Neural cell (in vitro differentiated cells): ENCODE measurements at regions not wholly inside any gene's neighbourhood (a gene's known extent, or its start where the extent isn't known, plus 50 kb on each side); places are given as distances from the start of the nearest gene placed in this dataset.

ENCODE experiments used
- H2AFZ ChIP-seq: fragments of 200-600, 300-800 bp; sonication (generic), shearing (Covaris generic); 2 replicates; pipeline ENCODE4 v1.6.0; 2014; ENCODE audit warnings: low read depth, mild to moderate bottlenecking, antibody characterized with exemption, low read length, moderate library complexity
- H3F3A ChIP-seq: fragments of 200-600 bp; shearing (Covaris generic); 2 replicates; pipeline ENCODE4 v1.6.1; 2016; ENCODE audit warnings: mild to moderate bottlenecking, moderate library complexity, mixed read lengths, antibody characterized with exemption, low read length; ENCODE audit not compliant: insufficient read depth, poor library complexity, severe bottlenecking
- H3K27ac ChIP-seq: fragments of 200-600, 300-800 bp; sonication (generic), shearing (Covaris generic); 2 replicates; pipeline ENCODE4 v1.5.1; 2014; ENCODE audit warnings: mild to moderate bottlenecking, low read length, moderate library complexity
- H3K27me3 ChIP-seq: fragments of 300-800, 200-600 bp; sonication (generic), shearing (Covaris generic); 2 replicates; pipeline ENCODE4 v1.6.0; 2014; ENCODE audit warnings: mild to moderate bottlenecking, low read depth, low read length, moderate library complexity; ENCODE audit not compliant: insufficient read depth
- H3K36me3 ChIP-seq: fragments of 300-800, 200-600 bp; sonication (generic), shearing (Covaris generic); 2 replicates; pipeline ENCODE4 v1.5.1; 2014; ENCODE audit warnings: mild to moderate bottlenecking, antibody characterized with exemption, low read length, moderate library complexity; ENCODE audit not compliant: insufficient read depth
- H3K4me2 ChIP-seq: fragments of 300-800, 200-600 bp; sonication (generic), shearing (Covaris generic); 2 replicates; pipeline ENCODE4 v1.6.0; 2014; ENCODE audit warnings: mild to moderate bottlenecking, low read length
- H3K4me3 ChIP-seq: fragments of 300-800, 200-600 bp; sonication (generic), shearing (Covaris generic); 2 replicates; pipeline ENCODE4 v1.5.1; 2014; ENCODE audit warnings: mild to moderate bottlenecking, low read length, moderate library complexity
- H3K79me2 ChIP-seq: fragments of 200-600 bp; shearing (Covaris generic); replicated peaks from 2 replicates; pipeline ENCODE4 v1.6.0; 2014; ENCODE audit warnings: mild to moderate bottlenecking, low read length, moderate library complexity; ENCODE audit not compliant: insufficient read depth
- H3K9ac ChIP-seq: fragments of 300-800, 200-600 bp; sonication (generic), shearing (Covaris generic); 2 replicates; pipeline ENCODE4 v1.6.1; 2016; ENCODE audit warnings: mild to moderate bottlenecking, low read length, mixed read lengths
- H3K9me2 ChIP-seq: fragments of 200-600 bp; shearing (Covaris generic); 2 replicates; pipeline ENCODE4 v1.6.1; 2016; ENCODE audit warnings: mild to moderate bottlenecking, low read length, mixed read lengths; ENCODE audit not compliant: insufficient read depth
- H3K9me3 ChIP-seq: fragments of 200-600, 300-800 bp; sonication (generic), shearing (Covaris generic); 2 replicates; pipeline ENCODE4 v1.6.1; 2016; ENCODE audit warnings: mild to moderate bottlenecking, mixed run types, low read length, moderate library complexity, mixed read lengths
- H4K20me1 ChIP-seq: fragments of 200-600 bp; shearing (Covaris generic); 2 replicates; pipeline ENCODE4 v1.6.1; 2016; ENCODE audit warnings: mild to moderate bottlenecking, mixed run types; ENCODE audit not compliant: insufficient read depth
- EP300 ChIP-seq: fragments of 450-650 bp; conservative IDR thresholded peaks from 2 replicates; pipeline ENCODE4 v1.6.1; 2014; ENCODE audit warnings: antibody characterized with exemption, mild to moderate bottlenecking, moderate library complexity; ENCODE audit not compliant: poor library complexity, severe bottlenecking
- EZH2 ChIP-seq: fragments of 200-600, 300-800 bp; shearing (Covaris generic), sonication (generic); IDR thresholded peaks from 2 replicates; pipeline ENCODE4 v1.6.1; 2014; ENCODE audit warnings: antibody characterized with exemption, low read length, borderline replicate concordance, mild to moderate bottlenecking; ENCODE audit not compliant: insufficient read depth, poor library complexity, severe bottlenecking
- MXI1 ChIP-seq: fragments of 450-650 bp; conservative IDR thresholded peaks from 2 replicates; pipeline ENCODE4 v1.6.1; 2014; ENCODE audit warnings: antibody characterized with exemption, mild to moderate bottlenecking; ENCODE audit not compliant: poor library complexity, severe bottlenecking
- POLR2AphosphoS5 ChIP-seq: IDR thresholded peaks from 2 replicates; pipeline ENCODE4 v1.6.1; 2012
- RAD21 ChIP-seq: fragments of 450-650 bp; conservative IDR thresholded peaks from 2 replicates; pipeline ENCODE4 v1.6.1; 2014; ENCODE audit warnings: antibody characterized with exemption, mild to moderate bottlenecking, moderate library complexity
- SMC3 ChIP-seq: fragments of 450-650 bp; conservative IDR thresholded peaks from 2 replicates; pipeline ENCODE4 v1.6.1; 2014; ENCODE audit warnings: antibody characterized with exemption, mild to moderate bottlenecking, moderate library complexity; ENCODE audit not compliant: poor library complexity
- TAF1 ChIP-seq: IDR thresholded peaks from 2 replicates; pipeline ENCODE4 v1.6.1; 2012; ENCODE audit warnings: low read depth
- TF ChIP-seq, protein P1 (sequence below): fragments of 450-650 bp; IDR thresholded peaks from 2 replicates; pipeline ENCODE4 v1.5.1; 2014; ENCODE audit warnings: antibody characterized with exemption, mild to moderate bottlenecking, moderate library complexity; ENCODE audit not compliant: poor library complexity, severe bottlenecking
- TF ChIP-seq, protein P2 (sequence below): IDR thresholded peaks from 2 replicates; pipeline ENCODE4 v1.6.1; 2012; ENCODE audit warnings: borderline replicate concordance

DNA sequence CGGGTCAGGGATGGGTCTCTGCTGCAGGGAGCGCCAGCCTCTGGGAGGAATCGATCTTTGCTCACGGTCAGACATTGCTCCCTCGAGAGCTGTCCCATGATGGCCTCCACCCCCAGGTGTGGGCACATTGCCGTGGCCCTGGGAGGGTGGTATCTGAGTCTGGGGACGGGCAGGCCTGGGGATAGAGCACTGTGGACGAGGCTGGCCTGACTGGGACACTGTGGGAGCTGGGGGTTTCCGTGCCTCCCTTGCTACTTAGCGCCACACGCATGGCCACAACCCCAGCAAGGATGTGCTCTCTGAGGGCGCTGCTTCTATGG lies 55.7 kb downstream of the JAKMIP3 start:
- Histone ChIP-seq H3F3A (no peaks in the 10 kb centered on the region), H3K4me3 (no peak overlapping the region), H3K79me2 (no peaks in the 10 kb centered on the region), H3K9me3 (no peaks in the 10 kb centered on the region), H3K36me3 (no peaks in the 10 kb centered on the region), H3K4me2 (no peak overlapping the region), H4K20me1 (no peaks in the 10 kb centered on the region), H3K27ac (no peak overlapping the region), H3K9ac (no peak overlapping the region), H2AFZ (no peak overlapping the region), H3K9me2 (no peaks in the 10 kb centered on the region), H3K27me3 (no peaks in the 10 kb centered on the region)
- TF ChIP-seq EP300 (no peak), SMC3 (no peak), MXI1 (no peak), EZH2 (no peak), TAF1 (no peak), RAD21 (no peak), POLR2AphosphoS5 (no peak)
- TF ChIP-seq, protein P1, sequence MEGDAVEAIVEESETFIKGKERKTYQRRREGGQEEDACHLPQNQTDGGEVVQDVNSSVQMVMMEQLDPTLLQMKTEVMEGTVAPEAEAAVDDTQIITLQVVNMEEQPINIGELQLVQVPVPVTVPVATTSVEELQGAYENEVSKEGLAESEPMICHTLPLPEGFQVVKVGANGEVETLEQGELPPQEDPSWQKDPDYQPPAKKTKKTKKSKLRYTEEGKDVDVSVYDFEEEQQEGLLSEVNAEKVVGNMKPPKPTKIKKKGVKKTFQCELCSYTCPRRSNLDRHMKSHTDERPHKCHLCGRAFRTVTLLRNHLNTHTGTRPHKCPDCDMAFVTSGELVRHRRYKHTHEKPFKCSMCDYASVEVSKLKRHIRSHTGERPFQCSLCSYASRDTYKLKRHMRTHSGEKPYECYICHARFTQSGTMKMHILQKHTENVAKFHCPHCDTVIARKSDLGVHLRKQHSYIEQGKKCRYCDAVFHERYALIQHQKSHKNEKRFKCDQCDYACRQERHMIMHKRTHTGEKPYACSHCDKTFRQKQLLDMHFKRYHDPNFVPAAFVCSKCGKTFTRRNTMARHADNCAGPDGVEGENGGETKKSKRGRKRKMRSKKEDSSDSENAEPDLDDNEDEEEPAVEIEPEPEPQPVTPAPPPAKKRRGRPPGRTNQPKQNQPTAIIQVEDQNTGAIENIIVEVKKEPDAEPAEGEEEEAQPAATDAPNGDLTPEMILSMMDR = no peak
- TF ChIP-seq, protein P2, sequence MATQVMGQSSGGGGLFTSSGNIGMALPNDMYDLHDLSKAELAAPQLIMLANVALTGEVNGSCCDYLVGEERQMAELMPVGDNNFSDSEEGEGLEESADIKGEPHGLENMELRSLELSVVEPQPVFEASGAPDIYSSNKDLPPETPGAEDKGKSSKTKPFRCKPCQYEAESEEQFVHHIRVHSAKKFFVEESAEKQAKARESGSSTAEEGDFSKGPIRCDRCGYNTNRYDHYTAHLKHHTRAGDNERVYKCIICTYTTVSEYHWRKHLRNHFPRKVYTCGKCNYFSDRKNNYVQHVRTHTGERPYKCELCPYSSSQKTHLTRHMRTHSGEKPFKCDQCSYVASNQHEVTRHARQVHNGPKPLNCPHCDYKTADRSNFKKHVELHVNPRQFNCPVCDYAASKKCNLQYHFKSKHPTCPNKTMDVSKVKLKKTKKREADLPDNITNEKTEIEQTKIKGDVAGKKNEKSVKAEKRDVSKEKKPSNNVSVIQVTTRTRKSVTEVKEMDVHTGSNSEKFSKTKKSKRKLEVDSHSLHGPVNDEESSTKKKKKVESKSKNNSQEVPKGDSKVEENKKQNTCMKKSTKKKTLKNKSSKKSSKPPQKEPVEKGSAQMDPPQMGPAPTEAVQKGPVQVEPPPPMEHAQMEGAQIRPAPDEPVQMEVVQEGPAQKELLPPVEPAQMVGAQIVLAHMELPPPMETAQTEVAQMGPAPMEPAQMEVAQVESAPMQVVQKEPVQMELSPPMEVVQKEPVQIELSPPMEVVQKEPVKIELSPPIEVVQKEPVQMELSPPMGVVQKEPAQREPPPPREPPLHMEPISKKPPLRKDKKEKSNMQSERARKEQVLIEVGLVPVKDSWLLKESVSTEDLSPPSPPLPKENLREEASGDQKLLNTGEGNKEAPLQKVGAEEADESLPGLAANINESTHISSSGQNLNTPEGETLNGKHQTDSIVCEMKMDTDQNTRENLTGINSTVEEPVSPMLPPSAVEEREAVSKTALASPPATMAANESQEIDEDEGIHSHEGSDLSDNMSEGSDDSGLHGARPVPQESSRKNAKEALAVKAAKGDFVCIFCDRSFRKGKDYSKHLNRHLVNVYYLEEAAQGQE = no peak

DNA sequence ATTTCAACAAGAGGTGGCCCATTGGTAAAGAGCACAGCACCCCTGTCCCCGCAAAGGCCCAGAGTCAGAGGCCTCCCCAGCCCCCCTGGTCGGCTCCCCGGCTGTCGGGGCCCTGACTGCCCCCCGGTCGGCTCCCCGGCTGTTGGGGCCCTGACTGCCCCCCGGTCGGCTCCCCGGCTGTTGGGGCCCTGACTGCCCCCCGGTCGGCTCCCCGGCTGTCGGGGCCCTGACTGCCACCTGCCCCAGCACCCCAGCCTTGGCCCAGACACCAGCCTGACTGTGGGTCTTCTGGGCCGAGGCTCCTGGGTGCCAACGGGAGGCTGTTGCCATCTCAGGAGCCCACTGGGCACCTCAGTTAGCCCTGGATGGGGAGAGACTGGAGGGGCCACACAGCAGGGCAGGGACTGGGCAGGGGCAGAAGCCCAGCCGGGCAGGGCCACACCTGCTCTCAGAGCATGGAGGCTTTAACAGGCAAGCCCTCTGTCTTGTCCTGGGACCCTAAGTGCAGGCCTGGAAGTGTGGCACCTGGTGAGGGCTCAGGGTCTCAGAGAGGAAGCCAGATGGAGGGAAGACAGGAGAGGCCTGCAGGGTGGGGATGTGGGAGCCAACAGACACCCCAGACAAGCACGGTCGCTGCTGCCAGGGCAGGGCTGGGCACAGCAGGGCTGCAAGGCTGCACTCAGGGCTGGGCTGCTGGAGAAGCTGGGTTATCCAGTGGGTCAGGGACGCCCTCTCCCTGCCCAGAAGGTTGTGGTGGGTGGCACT lies 56.5 kb downstream of the JAKMIP3 start:
- Histone ChIP-seq H4K20me1 (no peaks in the 10 kb centered on the region), H3K9ac (no peak overlapping the region), H3K27me3 (no peaks in the 10 kb centered on the region), H3K9me2 (no peaks in the 10 kb centered on the region), H3K36me3 (no peaks in the 10 kb centered on the region), H3K9me3 (no peaks in the 10 kb centered on the region), H3K4me2 (no peak overlapping the region), H3K79me2 (no peaks in the 10 kb centered on the region), H3K27ac (no peak overlapping the region), H3F3A (no peaks in the 10 kb centered on the region), H3K4me3 (no peak overlapping the region), H2AFZ (no peak overlapping the region)
- TF ChIP-seq, protein P1 = no peak
- TF ChIP-seq POLR2AphosphoS5 (no peak), EP300 (no peak), TAF1 (no peak), SMC3 (no peak), RAD21 (no peak), EZH2 (no peak), MXI1 (no peak)
- TF ChIP-seq, protein P2 = no peak
